LNCAP (cell line): ENCODE measurements at regions not wholly inside any gene's neighbourhood (a gene's known extent, or its start where the extent isn't known, plus 50 kb on each side); places are given as distances from the start of the nearest gene placed in this dataset.

Experiments
- TF ChIP-seq, protein P1 (sequence below): fragments of 450-650 bp; IDR thresholded peaks from 2 replicates; pipeline ENCODE4 v1.5.1; 2017; ENCODE audit warnings: mild to moderate bottlenecking

DNA sequence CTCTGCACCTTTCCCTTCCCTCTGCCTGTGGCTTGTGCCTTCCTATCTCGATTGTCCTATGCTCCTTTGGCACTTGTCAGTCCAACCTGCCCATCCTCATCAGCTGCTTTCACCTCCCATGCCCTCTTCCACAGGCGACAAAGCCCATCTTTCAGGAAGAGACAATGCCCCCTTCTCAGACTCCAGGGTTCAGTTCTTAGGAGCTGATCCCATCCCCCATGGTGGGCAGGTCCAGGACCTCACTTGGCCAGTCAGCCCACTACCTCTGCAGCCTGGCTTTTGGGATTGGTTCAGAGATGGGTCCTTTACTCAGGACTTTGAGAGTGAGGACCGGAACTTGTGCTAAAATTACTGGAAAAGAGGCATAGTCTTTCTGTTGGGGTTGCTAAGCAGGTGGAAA, 74.0 kb upstream of the NANOS1 start:
- TF ChIP-seq, protein P1, sequence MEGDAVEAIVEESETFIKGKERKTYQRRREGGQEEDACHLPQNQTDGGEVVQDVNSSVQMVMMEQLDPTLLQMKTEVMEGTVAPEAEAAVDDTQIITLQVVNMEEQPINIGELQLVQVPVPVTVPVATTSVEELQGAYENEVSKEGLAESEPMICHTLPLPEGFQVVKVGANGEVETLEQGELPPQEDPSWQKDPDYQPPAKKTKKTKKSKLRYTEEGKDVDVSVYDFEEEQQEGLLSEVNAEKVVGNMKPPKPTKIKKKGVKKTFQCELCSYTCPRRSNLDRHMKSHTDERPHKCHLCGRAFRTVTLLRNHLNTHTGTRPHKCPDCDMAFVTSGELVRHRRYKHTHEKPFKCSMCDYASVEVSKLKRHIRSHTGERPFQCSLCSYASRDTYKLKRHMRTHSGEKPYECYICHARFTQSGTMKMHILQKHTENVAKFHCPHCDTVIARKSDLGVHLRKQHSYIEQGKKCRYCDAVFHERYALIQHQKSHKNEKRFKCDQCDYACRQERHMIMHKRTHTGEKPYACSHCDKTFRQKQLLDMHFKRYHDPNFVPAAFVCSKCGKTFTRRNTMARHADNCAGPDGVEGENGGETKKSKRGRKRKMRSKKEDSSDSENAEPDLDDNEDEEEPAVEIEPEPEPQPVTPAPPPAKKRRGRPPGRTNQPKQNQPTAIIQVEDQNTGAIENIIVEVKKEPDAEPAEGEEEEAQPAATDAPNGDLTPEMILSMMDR: no peak

DNA sequence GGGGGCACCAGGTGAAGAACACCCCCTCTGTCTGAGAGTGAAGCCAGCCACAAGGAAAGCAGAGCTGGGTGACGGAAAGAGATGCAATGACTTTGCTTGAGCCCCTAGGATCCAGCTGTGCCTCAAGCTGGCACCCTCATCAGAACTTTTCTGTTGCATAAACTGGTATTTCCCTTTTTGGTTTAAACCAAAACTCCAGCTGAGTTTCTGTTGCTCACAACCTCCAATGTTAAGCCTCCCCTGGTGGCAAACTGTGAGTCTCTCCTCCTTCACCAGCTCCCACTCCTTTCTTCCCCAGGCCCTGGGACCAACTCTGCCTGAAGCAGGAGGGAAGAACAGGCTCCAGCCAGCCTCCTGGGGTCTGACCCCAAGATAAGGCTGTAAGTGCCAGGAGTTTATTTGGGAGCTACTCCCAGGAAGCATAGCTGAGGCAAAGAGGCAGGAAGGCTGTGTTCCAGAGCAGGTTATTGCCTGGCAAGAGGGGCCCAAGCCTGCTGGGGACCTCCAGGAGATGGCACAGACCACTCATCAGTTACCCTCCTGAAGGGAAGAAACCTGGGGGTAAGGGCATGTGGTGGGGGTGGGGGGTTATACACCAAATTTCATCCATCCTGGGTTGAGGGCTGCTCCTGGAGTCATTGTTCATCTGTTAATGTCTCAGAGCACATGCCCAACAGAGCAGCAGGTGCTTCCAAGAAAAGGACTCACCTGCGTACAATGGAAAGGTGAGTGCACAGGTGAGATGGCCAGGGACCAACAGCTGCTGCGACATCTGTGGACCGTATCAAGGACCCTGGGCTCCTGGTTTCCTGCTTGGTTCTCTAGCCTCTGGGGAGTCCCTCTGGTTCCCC, 73.3 kb upstream of the NANOS1 start:
- TF ChIP-seq, protein P1: no peak

DNA sequence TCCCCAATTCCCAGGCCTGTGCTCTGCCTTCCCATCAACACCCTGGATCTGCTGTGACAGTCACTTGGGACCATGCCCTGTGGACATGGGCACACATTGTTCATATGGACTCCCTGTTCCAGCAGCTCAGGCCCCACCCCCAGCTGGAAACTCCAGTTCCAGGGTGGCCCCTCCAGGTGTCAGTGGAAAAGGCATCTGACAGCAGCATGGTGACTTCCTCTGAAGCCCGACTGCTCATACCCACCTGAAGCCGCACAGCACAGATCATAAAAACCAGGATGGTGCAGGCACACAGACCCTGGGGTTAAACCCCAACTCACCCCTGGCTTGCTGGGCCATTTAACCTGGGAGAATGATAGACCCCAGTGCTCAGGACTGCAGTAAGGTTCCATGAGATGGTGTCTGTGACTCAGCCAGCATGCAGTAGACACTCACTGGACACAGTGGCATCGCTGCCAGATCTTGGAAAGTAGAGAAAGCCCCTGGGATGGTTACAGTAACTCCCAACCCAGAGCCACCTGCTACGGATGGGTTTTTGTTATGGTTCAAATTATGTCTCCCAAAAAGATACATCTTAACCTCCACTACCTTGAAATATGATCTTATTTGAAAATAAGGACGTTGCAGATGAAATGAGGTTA, 72.6 kb upstream of the NANOS1 start:
- TF ChIP-seq, protein P1: no peak

DNA sequence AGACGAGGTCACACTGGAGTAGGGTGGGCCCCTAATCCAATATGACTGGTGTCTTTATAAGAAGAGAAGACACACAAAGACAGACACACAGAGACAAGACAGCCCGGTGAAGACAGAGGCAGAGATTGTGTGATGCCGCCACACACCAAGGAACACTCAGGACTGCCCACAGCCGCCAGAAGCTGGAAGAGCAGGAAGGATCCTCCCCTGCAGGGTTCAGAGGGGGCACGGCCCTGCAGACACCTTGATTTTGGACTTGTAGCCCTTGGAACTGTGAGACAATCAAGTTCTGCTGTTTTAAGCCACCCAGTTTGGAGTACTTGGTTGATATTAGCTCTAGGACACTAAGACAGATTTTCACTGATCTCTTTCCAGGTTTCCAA, 72.1 kb upstream of the NANOS1 start:
- TF ChIP-seq, protein P1: no peak

DNA sequence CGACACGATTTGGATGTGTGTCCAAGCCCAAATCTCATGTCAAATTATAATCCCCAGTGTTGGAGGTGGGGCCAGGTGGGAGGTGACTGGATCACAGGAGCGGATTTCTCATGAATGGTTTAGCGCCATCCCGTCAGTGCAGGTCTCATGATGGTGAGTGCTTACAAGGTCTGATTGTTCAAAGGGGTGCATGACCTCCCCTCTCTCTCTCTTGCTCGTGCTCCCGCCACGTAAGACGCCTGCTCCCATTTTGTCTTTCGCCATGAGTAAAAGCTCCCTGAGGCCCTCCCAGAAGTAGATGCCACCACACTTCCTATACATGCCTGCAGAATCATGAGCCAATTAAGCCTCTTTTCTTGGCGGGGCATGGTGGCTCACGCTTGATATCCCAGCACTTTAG, 71.5 kb upstream of the NANOS1 start:
- TF ChIP-seq, protein P1: no peak

DNA sequence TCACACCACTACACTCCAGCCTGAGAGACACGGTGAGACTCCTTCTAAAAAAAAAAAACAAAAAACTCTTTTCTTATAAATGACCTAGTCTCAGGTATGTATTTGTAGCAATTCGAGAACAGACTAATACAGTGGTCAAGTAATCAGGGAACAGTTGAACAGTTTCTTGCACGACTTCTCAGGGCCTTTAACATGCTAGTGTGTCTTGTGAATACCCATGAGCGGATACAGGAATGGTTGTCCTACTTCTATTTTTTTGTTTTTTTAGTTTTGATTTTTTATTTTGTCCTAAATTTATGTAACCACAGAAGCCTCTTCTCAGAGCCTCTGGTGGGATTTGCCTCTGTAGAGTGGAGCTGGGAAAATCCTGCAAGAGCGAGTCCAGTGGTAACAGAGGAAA, 71.0 kb upstream of the NANOS1 start:
- TF ChIP-seq, protein P1: no peak

DNA sequence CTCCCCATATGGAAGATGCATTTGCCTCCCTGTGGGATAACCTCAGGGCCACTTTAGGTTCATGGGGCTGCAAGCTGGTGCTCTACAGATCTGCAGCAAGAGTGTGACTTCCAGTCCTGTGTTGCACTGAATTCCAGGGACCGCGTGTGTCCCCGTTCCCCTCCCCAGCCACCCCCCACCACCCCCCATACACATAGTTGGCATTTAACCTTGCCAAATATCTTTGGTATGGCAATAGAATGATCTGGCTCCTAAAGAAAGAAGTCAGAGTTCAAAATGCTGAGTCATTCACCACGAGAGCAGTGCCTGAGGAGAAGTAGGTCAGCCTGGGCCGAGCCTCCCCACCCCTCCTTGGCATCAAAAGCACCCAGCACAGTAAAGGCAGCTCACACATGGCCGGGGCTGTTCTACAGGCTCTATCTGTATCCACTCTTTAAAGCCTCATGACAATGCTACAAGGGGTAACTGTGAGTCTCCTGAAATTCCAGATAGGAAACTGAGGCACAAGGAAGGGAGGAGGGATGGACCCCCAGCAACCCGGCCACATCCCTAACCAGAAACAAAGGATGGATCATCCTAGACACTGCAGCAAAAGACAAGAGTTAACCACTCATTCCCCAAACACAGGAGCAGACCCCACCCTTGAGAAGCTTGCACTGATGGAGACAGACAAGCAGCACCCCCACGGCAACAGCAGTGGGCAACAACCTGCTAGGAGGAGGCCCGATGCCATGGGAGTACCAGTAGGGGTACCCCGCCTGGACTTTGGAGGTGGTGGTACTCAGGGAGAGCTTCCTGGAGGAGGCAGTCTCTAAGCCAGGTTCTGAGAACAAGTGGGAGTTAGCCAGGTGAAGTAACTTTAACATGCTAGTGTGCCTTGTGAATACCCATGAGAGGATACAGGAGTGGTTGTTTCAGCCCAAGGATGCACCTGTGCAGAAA, 70.3 kb upstream of the NANOS1 start:
- TF ChIP-seq, protein P1: no peak
